DOHH2 (cell line): ENCODE measurements at regions not wholly inside any gene's neighbourhood (a gene's known extent, or its start where the extent isn't known, plus 50 kb on each side); places are given as distances from the start of the nearest gene placed in this dataset.

Source experiments
- EZH2phosphoT487 ChIP-seq: fragments of 200-600 bp; sonication (generic); IDR thresholded peaks from 2 replicates; pipeline ENCODE4 v1.6.1; 2017; ENCODE audit warnings: borderline replicate concordance, mild to moderate bottlenecking, antibody characterized with exemption, low read length, moderate library complexity, mixed read lengths
- TF ChIP-seq, protein P1 (sequence below): fragments of 200-600 bp; sonication (generic); IDR thresholded peaks from one replicate; pipeline ENCODE4 v1.5.1; 2014; ENCODE audit warnings: antibody characterized with exemption, mild to moderate bottlenecking, low read depth, low read length; ENCODE audit not compliant: poor library complexity, severe bottlenecking

DNA sequence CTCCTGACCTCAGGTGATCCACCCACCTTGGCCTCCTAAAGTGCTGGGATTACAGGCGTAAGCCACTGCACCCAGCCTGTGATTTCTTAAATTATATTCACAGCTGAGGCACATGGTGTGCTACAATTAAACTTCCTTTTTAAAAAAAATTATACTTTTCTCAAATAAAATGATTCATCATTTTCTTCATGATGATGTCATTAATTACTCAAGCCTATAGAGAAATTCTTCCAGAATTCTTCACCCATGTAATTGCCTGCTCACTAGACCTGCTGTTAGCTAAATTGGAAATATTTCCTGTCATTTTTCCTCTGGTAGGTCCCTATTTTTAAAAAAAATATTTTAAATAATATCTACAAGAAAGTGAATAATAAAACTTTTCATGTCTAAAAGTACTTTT lies 440.0 kb upstream of the ANO3 start:
- no peak for TF ChIP-seq EZH2phosphoT487
- TF ChIP-seq, protein P1, sequence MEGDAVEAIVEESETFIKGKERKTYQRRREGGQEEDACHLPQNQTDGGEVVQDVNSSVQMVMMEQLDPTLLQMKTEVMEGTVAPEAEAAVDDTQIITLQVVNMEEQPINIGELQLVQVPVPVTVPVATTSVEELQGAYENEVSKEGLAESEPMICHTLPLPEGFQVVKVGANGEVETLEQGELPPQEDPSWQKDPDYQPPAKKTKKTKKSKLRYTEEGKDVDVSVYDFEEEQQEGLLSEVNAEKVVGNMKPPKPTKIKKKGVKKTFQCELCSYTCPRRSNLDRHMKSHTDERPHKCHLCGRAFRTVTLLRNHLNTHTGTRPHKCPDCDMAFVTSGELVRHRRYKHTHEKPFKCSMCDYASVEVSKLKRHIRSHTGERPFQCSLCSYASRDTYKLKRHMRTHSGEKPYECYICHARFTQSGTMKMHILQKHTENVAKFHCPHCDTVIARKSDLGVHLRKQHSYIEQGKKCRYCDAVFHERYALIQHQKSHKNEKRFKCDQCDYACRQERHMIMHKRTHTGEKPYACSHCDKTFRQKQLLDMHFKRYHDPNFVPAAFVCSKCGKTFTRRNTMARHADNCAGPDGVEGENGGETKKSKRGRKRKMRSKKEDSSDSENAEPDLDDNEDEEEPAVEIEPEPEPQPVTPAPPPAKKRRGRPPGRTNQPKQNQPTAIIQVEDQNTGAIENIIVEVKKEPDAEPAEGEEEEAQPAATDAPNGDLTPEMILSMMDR: no peak
